Loucy (cell line): ENCODE measurements at regions not wholly inside any gene's neighbourhood (a gene's known extent, or its start where the extent isn't known, plus 50 kb on each side); places are given as distances from the start of the nearest gene placed in this dataset.

Experiments
- H2AFZ ChIP-seq: fragments of 200-600 bp; sonication (generic); 2 replicates; pipeline ENCODE4 v1.6.0; 2016; ENCODE audit warnings: antibody characterized with exemption, mild to moderate bottlenecking, low read length, moderate library complexity
- H3F3A ChIP-seq: fragments of 200-600 bp; 2 replicates; pipeline ENCODE4 v1.6.0; 2016; ENCODE audit warnings: antibody characterized with exemption, low read depth, mild to moderate bottlenecking
- H3K27me3 ChIP-seq: fragments of 200-600 bp; sonication (generic); 2 replicates; pipeline ENCODE4 v1.6.1; 2014; ENCODE audit warnings: low read length, mild to moderate bottlenecking; ENCODE audit not compliant: insufficient read depth, poor library complexity, severe bottlenecking
- H3K36me3 ChIP-seq: fragments of 200-600 bp; sonication (generic); 2 replicates; pipeline ENCODE4 v1.6.1; 2016; ENCODE audit warnings: low read length; ENCODE audit not compliant: insufficient read depth
- H3K4me1 ChIP-seq: fragments of 200-600 bp; sonication (generic); 2 replicates; pipeline ENCODE4 v1.5.1; 2014; ENCODE audit warnings: low read length, mild to moderate bottlenecking; ENCODE audit not compliant: insufficient read depth, poor library complexity, severe bottlenecking
- H3K4me2 ChIP-seq: fragments of 200-600 bp; sonication (generic); 2 replicates; pipeline ENCODE4 v1.6.0; 2014; ENCODE audit warnings: antibody characterized with exemption, low read length, low read depth, mild to moderate bottlenecking; ENCODE audit not compliant: poor library complexity, severe bottlenecking
- H3K4me3 ChIP-seq: fragments of 200-600 bp; sonication (generic); 2 replicates; pipeline ENCODE4 v1.5.1; 2014; ENCODE audit warnings: low read length, mild to moderate bottlenecking, mixed read lengths; ENCODE audit not compliant: poor library complexity, severe bottlenecking
- H3K79me2 ChIP-seq: fragments of 200-600 bp; sonication (generic); 2 replicates; pipeline ENCODE4 v1.6.1; 2014; ENCODE audit warnings: low read length; ENCODE audit not compliant: insufficient read depth
- H3K9ac ChIP-seq: fragments of 200-600 bp; sonication (generic); 2 replicates; pipeline ENCODE4 v1.6.0; 2014; ENCODE audit warnings: mild to moderate bottlenecking, low read depth, low read length, moderate library complexity; ENCODE audit not compliant: poor library complexity, severe bottlenecking
- H3K9me2 ChIP-seq: fragments of 200-600 bp; sonication (generic); replicated peaks from 2 replicates; pipeline ENCODE4 v1.6.1; 2016; ENCODE audit warnings: low read depth, low read length, mixed read lengths
- H3K9me3 ChIP-seq: fragments of 200-600 bp; sonication (generic); 2 replicates; pipeline ENCODE4 v1.6.1; 2014; ENCODE audit warnings: mild to moderate bottlenecking, antibody characterized with exemption, low read length, low read depth; ENCODE audit not compliant: insufficient read depth
- H4K20me1 ChIP-seq: fragments of 200-600 bp; sonication (generic); 2 replicates; pipeline ENCODE4 v1.6.0; 2014; ENCODE audit warnings: antibody characterized with exemption, low read length, mild to moderate bottlenecking; ENCODE audit not compliant: insufficient read depth, poor library complexity, severe bottlenecking
- EZH2phosphoT487 ChIP-seq: fragments of 200-600 bp; IDR thresholded peaks from 2 replicates; pipeline ENCODE4 v1.6.1; 2018; ENCODE audit warnings: antibody characterized with exemption, mild to moderate bottlenecking, moderate library complexity, borderline replicate concordance
- TF ChIP-seq, protein P1 (sequence below): fragments of 200-600 bp; sonication (generic); conservative IDR thresholded peaks from 2 replicates; pipeline ENCODE4 v1.5.1; 2014; ENCODE audit warnings: mild to moderate bottlenecking, antibody characterized with exemption, low read length

- H3K79me2 ChIP-seq = no peaks in the 10 kb centered on the region
- H4K20me1 ChIP-seq = no peaks in the 10 kb centered on the region
- H3K9me3 ChIP-seq = no peaks in the 10 kb centered on the region
- H3K27me3 ChIP-seq = peaks cover 8% of the 10 kb centered on the region
- TF ChIP-seq, protein P1, sequence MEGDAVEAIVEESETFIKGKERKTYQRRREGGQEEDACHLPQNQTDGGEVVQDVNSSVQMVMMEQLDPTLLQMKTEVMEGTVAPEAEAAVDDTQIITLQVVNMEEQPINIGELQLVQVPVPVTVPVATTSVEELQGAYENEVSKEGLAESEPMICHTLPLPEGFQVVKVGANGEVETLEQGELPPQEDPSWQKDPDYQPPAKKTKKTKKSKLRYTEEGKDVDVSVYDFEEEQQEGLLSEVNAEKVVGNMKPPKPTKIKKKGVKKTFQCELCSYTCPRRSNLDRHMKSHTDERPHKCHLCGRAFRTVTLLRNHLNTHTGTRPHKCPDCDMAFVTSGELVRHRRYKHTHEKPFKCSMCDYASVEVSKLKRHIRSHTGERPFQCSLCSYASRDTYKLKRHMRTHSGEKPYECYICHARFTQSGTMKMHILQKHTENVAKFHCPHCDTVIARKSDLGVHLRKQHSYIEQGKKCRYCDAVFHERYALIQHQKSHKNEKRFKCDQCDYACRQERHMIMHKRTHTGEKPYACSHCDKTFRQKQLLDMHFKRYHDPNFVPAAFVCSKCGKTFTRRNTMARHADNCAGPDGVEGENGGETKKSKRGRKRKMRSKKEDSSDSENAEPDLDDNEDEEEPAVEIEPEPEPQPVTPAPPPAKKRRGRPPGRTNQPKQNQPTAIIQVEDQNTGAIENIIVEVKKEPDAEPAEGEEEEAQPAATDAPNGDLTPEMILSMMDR = no peak
- TF ChIP-seq EZH2phosphoT487 = no peak
- no peak overlapping the region for H3K9ac ChIP-seq
- no peak overlapping the region for H3K4me2 ChIP-seq
- no peak overlapping the region for H2AFZ ChIP-seq
- no peaks in the 10 kb centered on the region for H3K36me3 ChIP-seq
- H3F3A ChIP-seq = no peaks in the 10 kb centered on the region
- H3K9me2 ChIP-seq = no peaks in the 10 kb centered on the region
- H3K4me3 ChIP-seq = no peak overlapping the region
- no peaks in the 10 kb centered on the region for H3K4me1 ChIP-seq
These were observed 116.3 kb upstream of the TCF21 start for GRCh38 chr6:133772567-133772966.

- H2AFZ ChIP-seq = no peak overlapping the region
- no peak for TF ChIP-seq EZH2phosphoT487
- TF ChIP-seq, protein P1 = no peak
These were observed 115.1 kb upstream of the TCF21 start for GRCh38 chr6:133773776-133774175.

GRCh38 chr6:133774356-133774755, 114.6 kb upstream of the TCF21 start:
- H4K20me1 ChIP-seq = no peaks in the 10 kb centered on the region
- H2AFZ ChIP-seq = no peak overlapping the region
- TF ChIP-seq EZH2phosphoT487 = no peak
- TF ChIP-seq, protein P1 = no peak

More at GRCh38 chr6:133773776-133774175, 115.1 kb upstream of the TCF21 start:
- Histone ChIP-seq H3K9me2 (no peaks in the 10 kb centered on the region), H3K9me3 (no peaks in the 10 kb centered on the region), H3K4me1 (no peaks in the 10 kb centered on the region), H3K79me2 (no peaks in the 10 kb centered on the region), H3K36me3 (no peaks in the 10 kb centered on the region), H3K4me3 (no peak overlapping the region), H3F3A (no peaks in the 10 kb centered on the region), H3K9ac (no peak overlapping the region), H3K27me3 (peaks cover 8% of the 10 kb centered on the region), H4K20me1 (no peaks in the 10 kb centered on the region), H3K4me2 (no peak overlapping the region)

More at GRCh38 chr6:133774356-133774755, 114.6 kb upstream of the TCF21 start:
- no peaks in the 10 kb centered on the region for H3K36me3 ChIP-seq
- H3K9ac ChIP-seq = no peak overlapping the region
- H3K4me2 ChIP-seq = no peak overlapping the region
- H3K9me2 ChIP-seq = no peaks in the 10 kb centered on the region
- H3K4me3 ChIP-seq = no peak overlapping the region
- no peaks in the 10 kb centered on the region for H3K4me1 ChIP-seq
- H3K79me2 ChIP-seq = no peaks in the 10 kb centered on the region
- no peaks in the 10 kb centered on the region for H3K9me3 ChIP-seq
- peaks cover 8% of the 10 kb centered on the region for H3K27me3 ChIP-seq
- no peaks in the 10 kb centered on the region for H3F3A ChIP-seq
